ENCODE measurements at regions not wholly inside any gene's neighbourhood (a gene's known extent, or its start where the extent isn't known, plus 50 kb on each side); places are given as distances from the start of the nearest gene placed in this dataset.

DNA sequence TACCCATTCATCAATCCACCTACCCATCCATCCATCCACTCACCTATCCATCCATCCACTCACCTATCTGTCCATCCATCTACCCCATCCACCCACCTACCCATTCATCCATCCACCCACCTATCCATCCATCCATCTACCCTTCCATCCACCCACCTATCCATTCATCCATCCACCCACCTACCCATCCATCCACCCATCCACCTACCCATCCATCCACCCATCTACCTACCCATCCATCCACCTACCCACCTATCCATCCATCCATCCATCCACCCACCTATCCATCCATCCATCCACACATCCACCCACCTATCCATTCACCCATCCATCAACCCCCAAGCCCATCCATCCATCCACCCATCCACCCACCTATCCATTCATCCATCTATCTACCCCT is 267.1 kb downstream of the MRTFB start:
- no peak for TF ChIP-seq CTCF (IDR thresholded peaks at IDR 0.05)
- TF ChIP-seq POLR2A (IDR thresholded peaks at IDR 0.05): no peak
